Germinal center (tissue), 1 donor: ENCODE measurements at regions not wholly inside any gene's neighbourhood (a gene's known extent, or its start where the extent isn't known, plus 50 kb on each side); places are given as distances from the start of the nearest gene placed in this dataset.

Experiments
- DNase-seq: peaks from one replicate; pipeline ENCODE4 v3.0.0; 2012; ENCODE audit warnings: mixed read lengths, low spot score

- no peak for DNase-seq
Measured at GRCh38 chr17:54007855-54008254, 185.1 kb downstream of the KIF2B start.

- no peak for DNase-seq
Measured at GRCh38 chr17:54009502-54009901, 186.8 kb downstream of the KIF2B start.

GRCh38 chr17:54013072-54013471, 190.3 kb downstream of the KIF2B start:
- DNase-seq = no peak

- no peak for DNase-seq
Measured at GRCh38 chr17:54015734-54016133, 193.0 kb downstream of the KIF2B start.

GRCh38 chr17:54021418-54021817, 198.7 kb downstream of the KIF2B start:
- DNase-seq = no peak

- no peak for DNase-seq
Measured at GRCh38 chr17:54028986-54029580, 206.4 kb downstream of the KIF2B start.

- no peak for DNase-seq
Measured at GRCh38 chr17:54029986-54030385, 207.3 kb downstream of the KIF2B start.

- DNase-seq = no peak
Measured at GRCh38 chr17:54046570-54046969, 223.8 kb downstream of the KIF2B start.

- DNase-seq = no peak
Measured at GRCh38 chr17:54063639-54064038, 240.9 kb downstream of the KIF2B start.

GRCh38 chr17:54085020-54085419, 262.3 kb downstream of the KIF2B start:
- no peak for DNase-seq

- DNase-seq = no peak
Measured at GRCh38 chr17:54085934-54086333, 263.2 kb downstream of the KIF2B start.

GRCh38 chr17:54096216-54096615, 273.5 kb downstream of the KIF2B start:
- no peak for DNase-seq

- DNase-seq = no peak
Measured at GRCh38 chr17:54099221-54099620, 276.5 kb downstream of the KIF2B start.

- DNase-seq = no peak
Measured at GRCh38 chr17:54102246-54102645, 279.5 kb downstream of the KIF2B start.

- DNase-seq = no peak
Measured at GRCh38 chr17:54111576-54111975, 288.8 kb downstream of the KIF2B start.

GRCh38 chr17:54117452-54117851, 294.7 kb downstream of the KIF2B start:
- DNase-seq = no peak

- no peak for DNase-seq
Measured at GRCh38 chr17:54124456-54124855, 301.7 kb downstream of the KIF2B start.

GRCh38 chr17:54153423-54153822, 330.7 kb downstream of the KIF2B start:
- no peak for DNase-seq

- no peak for DNase-seq
Measured at GRCh38 chr17:54157542-54157941, 334.8 kb downstream of the KIF2B start.

- DNase-seq = no peak
Measured at GRCh38 chr17:54172096-54172984, 349.6 kb downstream of the KIF2B start.

GRCh38 chr17:54172985-54173316, 350.2 kb downstream of the KIF2B start:
- no peak for DNase-seq

- DNase-seq = no peak
Measured at GRCh38 chr17:54177606-54178308, 355.0 kb downstream of the KIF2B start.

GRCh38 chr17:54180950-54181349, 358.2 kb downstream of the KIF2B start:
- no peak for DNase-seq
